H1 (cell line): ENCODE measurements at regions not wholly inside any gene's neighbourhood (a gene's known extent, or its start where the extent isn't known, plus 50 kb on each side); places are given as distances from the start of the nearest gene placed in this dataset.

Experiments used
- CEBPB ChIP-seq: IDR thresholded peaks from 2 replicates; pipeline ENCODE4 v1.6.1; 2012; ENCODE audit warnings: low read depth, low read length
- EZH2 ChIP-seq: fragments of 200-600 bp; sonication (generic); IDR thresholded peaks from 2 replicates; pipeline ENCODE4 v1.7.1; 2012; ENCODE audit warnings: low read depth, mild to moderate bottlenecking, moderate library complexity, low read length, inconsistent platforms; ENCODE audit not compliant: severe bottlenecking
- MAFK ChIP-seq: IDR thresholded peaks from 2 replicates; pipeline ENCODE4 v1.6.1; 2012; ENCODE audit warnings: low read depth, mild to moderate bottlenecking, improper control_type of control experiment, low read length
- RAD21 ChIP-seq, 2 experiments: IDR thresholded peaks in 1 of 2; conservative IDR thresholded peaks in 1 of 2; 2 replicates each; pipeline ENCODE4 v1.6.1; 2011; ENCODE audit warnings: low read depth in 2 of 2, low read length in 2 of 2, improper control_type of control experiment in 1 of 2, inconsistent platforms in 1 of 2, mild to moderate bottlenecking in 1 of 2, moderate library complexity in 1 of 2
- SIN3A ChIP-seq, 2 experiments: IDR thresholded peaks in 1 of 2; conservative IDR thresholded peaks in 1 of 2; 2 replicates each; pipeline ENCODE4 v1.6.1; 2011 to 2012; ENCODE audit warnings: low read length in 2 of 2, improper control_type of control experiment in 1 of 2, low read depth in 1 of 2, mild to moderate bottlenecking in 1 of 2

- TF ChIP-seq EZH2 (no peak), CEBPB (no peak), SIN3A (conservative IDR thresholded peaks at IDR 0.05 in 1 of 2, IDR thresholded peaks at IDR 0.05 in 1 of 2; ENCODE audit: low read depth in 1 of 2, low read length in 2 of 2) (no peak), RAD21 (IDR thresholded peaks at IDR 0.05 in 1 of 2, conservative IDR thresholded peaks at IDR 0.05 in 1 of 2; ENCODE audit: low read depth in 2 of 2, low read length in 2 of 2) (no peak), MAFK (no peak)
Measured at GRCh38 chr4:125501568-125501967, 186.8 kb downstream of the FAT4 start.
